ENCODE measurements at regions not wholly inside any gene's neighbourhood (a gene's known extent, or its start where the extent isn't known, plus 50 kb on each side); places are given as distances from the start of the nearest gene placed in this dataset.

DNA sequence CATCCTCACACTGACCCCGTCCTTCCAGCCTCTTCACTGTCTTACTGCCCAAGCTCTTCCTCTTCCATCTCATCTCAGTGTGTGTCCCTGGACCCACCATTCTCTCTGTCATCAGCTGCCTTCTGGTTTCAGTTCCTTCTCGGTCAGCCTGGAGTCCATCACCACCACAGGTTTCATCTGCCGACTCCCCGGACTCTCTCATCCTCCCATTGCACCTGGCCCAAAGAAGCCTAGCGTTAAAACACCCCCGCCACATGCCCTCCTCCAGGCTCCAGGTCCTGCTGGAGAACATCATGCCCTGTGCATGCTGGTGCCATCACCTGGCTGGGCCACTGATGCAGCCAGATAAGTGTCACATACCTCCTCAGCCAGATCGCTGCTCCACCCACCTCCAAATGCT lies 122.1 kb upstream of the GPR12 start:
- TF ChIP-seq ELF4 (IDR thresholded peaks at IDR 0.05) (no peak), ARNT (IDR thresholded peaks at IDR 0.05) (no peak), LEF1 (IDR thresholded peaks at IDR 0.05; ENCODE audit: borderline replicate concordance) (no peak), TARDBP (IDR thresholded peaks at IDR 0.05) (no peak), SP1 (IDR thresholded peaks at IDR 0.05) (no peak), SUZ12 (IDR thresholded peaks at IDR 0.05) (no peak), ZNF384 (IDR thresholded peaks at IDR 0.05) (no peak), FOXM1 (IDR thresholded peaks at IDR 0.05; ENCODE audit: borderline replicate concordance) (no peak), HDGF (IDR thresholded peaks at IDR 0.05; ENCODE audit: borderline replicate concordance) (no peak), NFRKB (IDR thresholded peaks at IDR 0.05) (no peak), FOXA1 (IDR thresholded peaks at IDR 0.05) (no peak), FOXK2 (IDR thresholded peaks at IDR 0.05) (no peak), BHLHE40 (IDR thresholded peaks at IDR 0.05; ENCODE audit: borderline replicate concordance) (no peak), CTBP1 (IDR thresholded peaks at IDR 0.05; ENCODE audit: borderline replicate concordance) (no peak)
